Liver (tissue), 3 donors: ENCODE measurements at regions not wholly inside any gene's neighbourhood (a gene's known extent, or its start where the extent isn't known, plus 50 kb on each side); places are given as distances from the start of the nearest gene placed in this dataset.

Source experiments
- CTCF ChIP-seq: fragments of 150-350 bp; IDR thresholded peaks from 2 replicates; pipeline ENCODE4 v1.5.1; 2017; ENCODE audit warnings: improper control_type of control experiment, low read depth, low read length; ENCODE audit not compliant: missing input control
- GABPA ChIP-seq, 2 donors: IDR thresholded peaks in 1 of 2; conservative IDR thresholded peaks in 1 of 2; 2 replicates each; pipeline ENCODE4 v1.6.1; 2016; ENCODE audit warnings: antibody characterized with exemption in 2 of 2, mild to moderate bottlenecking in 1 of 2, moderate library complexity in 1 of 2
- JUND ChIP-seq, 2 donors: IDR thresholded peaks; 2 replicates each; pipeline ENCODE4 v1.6.1; 2016; ENCODE audit warnings: antibody characterized with exemption in 2 of 2
- RXRA ChIP-seq, 2 donors: IDR thresholded peaks; 2 replicates each; pipeline ENCODE4 v1.6.1; 2017 to 2018; ENCODE audit warnings: antibody characterized with exemption in 2 of 2, mild to moderate bottlenecking in 1 of 2
- SP1 ChIP-seq: IDR thresholded peaks from 2 replicates; pipeline ENCODE4 v1.6.1; 2018; ENCODE audit warnings: antibody characterized with exemption, mild to moderate bottlenecking
- TAF1 ChIP-seq: conservative IDR thresholded peaks from 2 replicates; pipeline ENCODE4 v1.6.1; 2016; ENCODE audit warnings: antibody characterized with exemption, mild to moderate bottlenecking
- YY1 ChIP-seq: IDR thresholded peaks from 2 replicates; pipeline ENCODE4 v1.6.1; 2016; ENCODE audit warnings: antibody characterized with exemption, mild to moderate bottlenecking
- TF ChIP-seq, protein P1 (sequence below): IDR thresholded peaks from 2 replicates; pipeline ENCODE4 v1.6.1; 2016; ENCODE audit warnings: antibody characterized with exemption
- donor health status: healthy.
- donor health status: healthy.

DNA sequence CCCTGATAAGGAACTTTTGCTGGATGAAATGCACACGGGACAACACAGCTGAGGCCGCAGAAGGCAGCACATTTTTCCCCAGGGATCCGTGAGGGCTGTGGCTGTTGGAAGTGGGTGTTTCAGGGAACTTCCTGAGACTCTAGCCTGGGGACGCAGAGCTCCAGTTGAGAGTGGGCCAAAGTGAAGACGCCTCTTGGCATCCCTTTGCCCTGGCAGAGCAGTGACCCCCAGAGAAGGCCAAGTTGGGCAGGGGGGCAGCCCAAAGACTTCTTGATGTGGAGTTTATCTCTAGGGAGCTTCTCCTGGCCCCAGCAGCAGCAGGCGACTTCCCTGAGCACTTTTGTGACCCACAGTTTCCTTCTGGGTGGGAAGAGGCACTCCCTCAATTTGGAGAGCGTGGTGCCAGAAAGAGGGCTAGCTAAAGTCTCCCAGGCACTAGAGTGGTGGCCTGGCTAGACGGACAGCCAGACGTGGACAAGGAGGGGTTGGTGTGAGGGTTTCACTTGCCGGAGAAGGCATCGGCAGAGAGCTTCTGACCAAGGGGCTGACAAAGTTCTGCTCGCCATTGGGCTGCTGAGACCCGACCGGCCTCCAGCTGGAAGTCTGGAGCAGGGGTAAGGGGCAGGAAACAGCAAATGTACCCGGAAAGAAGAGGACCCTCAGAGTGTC is 108.8 kb downstream of the ACKR3 start:
- TF ChIP-seq CTCF (no peak), GABPA (IDR thresholded peaks at IDR 0.05 in 1 of 2, conservative IDR thresholded peaks at IDR 0.05 in 1 of 2) (no peak), SP1 (no peak), TAF1 (no peak), RXRA (IDR thresholded peaks at IDR 0.05) (no peak), YY1 (no peak), JUND (IDR thresholded peaks at IDR 0.05) (no peak)
- TF ChIP-seq, protein P1, sequence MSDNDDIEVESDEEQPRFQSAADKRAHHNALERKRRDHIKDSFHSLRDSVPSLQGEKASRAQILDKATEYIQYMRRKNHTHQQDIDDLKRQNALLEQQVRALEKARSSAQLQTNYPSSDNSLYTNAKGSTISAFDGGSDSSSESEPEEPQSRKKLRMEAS, result no peak
